Mucosa of rectum (tissue), 2 donors: ENCODE measurements at regions not wholly inside any gene's neighbourhood (a gene's known extent, or its start where the extent isn't known, plus 50 kb on each side); places are given as distances from the start of the nearest gene placed in this dataset.
"Not testable (repeated sequence)": the region's sequence is repeated elsewhere in the genome, so short reads cannot be mapped to it uniquely, and the experiment has no call there.

Experiments
- H3K27ac ChIP-seq, 2 donors: one replicate each; pipeline ENCODE4 v1.7.0; 2013; ENCODE audit warnings: inconsistent platforms in 2 of 2, low read depth in 2 of 2, low read length in 2 of 2
- H3K27me3 ChIP-seq, 2 donors: one replicate each; pipeline ENCODE4 v1.7.0; 2013; ENCODE audit warnings: low read length in 2 of 2; ENCODE audit not compliant: control insufficient read depth in 2 of 2, insufficient read depth in 2 of 2
- H3K36me3 ChIP-seq, 2 donors: one replicate each; pipeline ENCODE4 v1.7.0; 2013; ENCODE audit warnings: low read length in 2 of 2; ENCODE audit not compliant: control insufficient read depth in 2 of 2, insufficient read depth in 2 of 2
- H3K4me1 ChIP-seq, 2 donors: one replicate each; pipeline ENCODE4 v1.7.0; 2013; ENCODE audit warnings: low read length in 2 of 2, mild to moderate bottlenecking in 1 of 2; ENCODE audit not compliant: control insufficient read depth in 2 of 2, insufficient read depth in 2 of 2
- H3K4me3 ChIP-seq, 2 donors: one replicate each; pipeline ENCODE4 v1.7.0; 2013; ENCODE audit warnings: low read length in 2 of 2
- H3K9ac ChIP-seq, 2 donors: one replicate each; pipeline ENCODE4 v1.7.0; 2013; ENCODE audit warnings: low read length in 2 of 2, low read depth in 1 of 2, mild to moderate bottlenecking in 1 of 2
- H3K9me3 ChIP-seq, 2 donors: one replicate each; pipeline ENCODE4 v1.7.0; 2013; ENCODE audit warnings: low read length in 2 of 2; ENCODE audit not compliant: control insufficient read depth in 2 of 2
- donor health status: healthy.
- donor health status: Normal muscosa, but diverticular disease.

DNA sequence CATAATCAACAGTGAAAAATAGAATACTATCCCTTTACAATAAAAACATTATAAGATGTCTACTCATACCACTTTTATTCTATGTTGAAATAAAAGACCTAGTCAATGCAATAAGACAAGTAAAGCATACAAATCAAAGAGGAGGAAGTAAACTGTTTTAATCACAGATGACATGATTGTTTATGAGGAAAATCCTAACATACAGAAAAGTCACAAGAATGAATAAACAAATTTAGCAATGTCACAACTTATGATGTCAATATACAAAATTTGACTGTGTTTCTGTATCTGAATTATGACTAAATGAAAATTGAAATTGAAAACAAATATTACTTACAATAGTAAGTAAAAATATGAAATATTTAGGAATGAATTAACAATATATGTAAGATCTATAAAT is 221.9 kb upstream of the GRIA4 start:
- H3K9me3 ChIP-seq: no peaks in the 10 kb centered on the region
- H3K4me3 ChIP-seq: no peak overlapping the region
- no peaks in the 10 kb centered on the region for H3K4me1 ChIP-seq
- no peaks in the 10 kb centered on the region for H3K27me3 ChIP-seq
- H3K27ac ChIP-seq: no peak overlapping the region
- no peak overlapping the region for H3K9ac ChIP-seq
- H3K36me3 ChIP-seq: no peaks in the 10 kb centered on the region

GRCh38 chr11:105381941-105382340 is 227.9 kb upstream of the GRIA4 start:
- Histone ChIP-seq H3K36me3 (no peaks in the 10 kb centered on the region), H3K27me3 (no peaks in the 10 kb centered on the region), H3K9ac (no peak overlapping the region), H3K9me3 (no peaks in the 10 kb centered on the region), H3K27ac (no peak overlapping the region), H3K4me1 (no peaks in the 10 kb centered on the region), H3K4me3 (no peak overlapping the region)

GRCh38 chr11:105377870-105378269 is 232.0 kb upstream of the GRIA4 start:
- H3K9ac ChIP-seq: no peak overlapping the region
- H3K4me1 ChIP-seq: no peaks in the 10 kb centered on the region
- H3K27ac ChIP-seq: no peak overlapping the region
- H3K9me3 ChIP-seq: no peaks in the 10 kb centered on the region
- no peak overlapping the region for H3K4me3 ChIP-seq
- H3K36me3 ChIP-seq: no peaks in the 10 kb centered on the region
- H3K27me3 ChIP-seq: no peaks in the 10 kb centered on the region

DNA sequence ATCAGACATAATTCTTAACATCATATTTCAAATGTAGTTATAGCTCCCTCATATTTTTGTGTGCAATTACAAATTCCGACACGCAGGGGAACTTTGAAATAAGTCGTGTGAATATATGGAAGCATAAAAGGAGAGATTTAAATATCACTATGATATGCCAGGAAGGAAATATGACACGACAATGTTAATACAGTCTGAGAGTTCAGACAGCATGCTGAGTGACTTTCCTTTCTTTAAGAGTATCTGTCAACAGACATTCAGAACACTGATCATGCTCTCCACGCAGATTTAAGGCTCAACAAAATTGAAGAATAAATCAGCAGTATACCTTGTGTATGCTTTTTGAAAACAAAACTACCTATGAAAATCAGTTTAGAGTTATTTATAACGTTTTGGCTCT is 232.6 kb upstream of the CARD18 start:
- no peaks in the 10 kb centered on the region for H3K27me3 ChIP-seq
- no peak overlapping the region for H3K4me3 ChIP-seq
- H3K9ac ChIP-seq: no peak overlapping the region
- no peaks in the 10 kb centered on the region for H3K4me1 ChIP-seq
- H3K36me3 ChIP-seq: no peaks in the 10 kb centered on the region
- no peaks in the 10 kb centered on the region for H3K9me3 ChIP-seq
- no peak overlapping the region for H3K27ac ChIP-seq

- no peaks in the 10 kb centered on the region for H3K9me3 ChIP-seq
- no peak overlapping the region for H3K9ac ChIP-seq
- H3K36me3 ChIP-seq: no peaks in the 10 kb centered on the region
- H3K4me1 ChIP-seq: no peaks in the 10 kb centered on the region
- H3K4me3 ChIP-seq: no peak overlapping the region
- no peaks in the 10 kb centered on the region for H3K27me3 ChIP-seq
- H3K27ac ChIP-seq: no peak overlapping the region
Observed at GRCh38 chr11:105371311-105371710, 231.7 kb upstream of the CARD18 start.

DNA sequence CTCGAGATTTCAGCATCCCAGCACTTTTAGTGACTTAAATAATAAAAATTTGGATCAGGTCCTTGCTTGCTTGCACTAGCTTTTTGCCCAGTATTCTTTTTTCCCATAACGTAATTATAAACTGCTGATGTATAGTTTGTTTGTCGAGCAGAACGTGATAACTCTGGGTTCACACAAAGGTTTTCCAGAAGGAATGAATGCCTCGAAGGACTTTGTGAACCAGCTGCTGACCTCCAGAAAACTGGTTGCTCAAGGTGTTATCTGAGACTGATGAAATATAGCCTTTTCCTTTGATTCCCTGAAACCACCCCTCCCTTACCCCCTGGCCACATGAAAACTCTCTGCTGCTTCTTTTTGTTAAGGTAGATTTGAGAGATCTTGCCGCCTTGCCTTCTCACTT is 229.1 kb upstream of the CARD18 start:
- H3K4me3 ChIP-seq: no peak overlapping the region
- no peak overlapping the region for H3K9ac ChIP-seq
- no peaks in the 10 kb centered on the region for H3K9me3 ChIP-seq
- H3K36me3 ChIP-seq: no peaks in the 10 kb centered on the region
- H3K27me3 ChIP-seq: no peaks in the 10 kb centered on the region
- H3K4me1 ChIP-seq: no peaks in the 10 kb centered on the region
- no peak overlapping the region for H3K27ac ChIP-seq

DNA sequence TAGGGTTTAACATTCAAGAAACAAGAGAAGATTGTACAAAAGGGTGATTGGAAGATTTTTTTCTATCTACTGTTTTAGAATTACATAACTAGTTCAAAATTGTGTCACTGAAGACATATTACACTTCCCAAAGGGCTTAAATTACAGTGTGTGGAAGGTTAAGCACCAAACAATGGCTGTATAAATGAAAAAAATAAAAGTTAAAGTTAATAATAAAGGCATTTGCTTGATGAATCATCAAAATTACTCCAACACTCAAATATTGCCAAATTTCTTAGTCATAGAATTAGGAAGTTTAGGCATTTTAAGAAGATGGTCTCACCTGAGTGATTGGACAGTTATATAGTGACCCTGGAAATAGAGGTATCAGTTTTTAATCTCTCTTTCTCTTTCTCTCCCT is 227.6 kb upstream of the CARD18 start:
- H3K9me3 ChIP-seq: no peaks in the 10 kb centered on the region
- no peaks in the 10 kb centered on the region for H3K4me1 ChIP-seq
- no peaks in the 10 kb centered on the region for H3K36me3 ChIP-seq
- H3K9ac ChIP-seq: no peak overlapping the region
- no peak overlapping the region for H3K4me3 ChIP-seq
- no peak overlapping the region for H3K27ac ChIP-seq
- H3K27me3 ChIP-seq: no peaks in the 10 kb centered on the region

GRCh38 chr11:105361651-105362050 is 222.1 kb upstream of the CARD18 start:
- Histone ChIP-seq H3K27ac (no peak overlapping the region), H3K36me3 (no peaks in the 10 kb centered on the region), H3K9ac (no peak overlapping the region), H3K4me3 (no peak overlapping the region), H3K27me3 (no peaks in the 10 kb centered on the region), H3K4me1 (no peaks in the 10 kb centered on the region), H3K9me3 (no peaks in the 10 kb centered on the region)

DNA sequence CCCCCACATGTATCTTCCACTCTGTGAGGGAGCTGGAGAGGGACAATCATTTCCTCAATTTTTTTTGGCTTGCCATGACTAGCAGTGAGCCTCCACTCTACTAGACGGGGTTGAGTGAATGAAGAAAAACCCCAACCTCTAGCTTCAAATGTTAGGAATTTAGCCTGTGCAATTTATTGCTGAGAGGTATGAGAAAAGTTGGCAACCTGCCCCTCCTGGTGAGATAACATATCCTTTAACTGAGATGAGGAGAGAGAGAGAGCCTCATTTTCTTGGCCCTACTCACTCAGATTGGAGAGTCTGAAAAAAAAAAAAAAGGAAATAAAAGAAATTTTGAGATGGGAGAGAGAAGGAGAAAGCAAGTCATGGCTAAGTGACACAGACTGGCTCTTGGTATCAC is 218.2 kb upstream of the CARD18 start:
- Histone ChIP-seq H3K4me1 (no peaks in the 10 kb centered on the region), H3K27ac (no peak overlapping the region), H3K27me3 (no peaks in the 10 kb centered on the region), H3K9ac (no peak overlapping the region), H3K36me3 (no peaks in the 10 kb centered on the region), H3K9me3 (no peaks in the 10 kb centered on the region), H3K4me3 (no peak overlapping the region)

DNA sequence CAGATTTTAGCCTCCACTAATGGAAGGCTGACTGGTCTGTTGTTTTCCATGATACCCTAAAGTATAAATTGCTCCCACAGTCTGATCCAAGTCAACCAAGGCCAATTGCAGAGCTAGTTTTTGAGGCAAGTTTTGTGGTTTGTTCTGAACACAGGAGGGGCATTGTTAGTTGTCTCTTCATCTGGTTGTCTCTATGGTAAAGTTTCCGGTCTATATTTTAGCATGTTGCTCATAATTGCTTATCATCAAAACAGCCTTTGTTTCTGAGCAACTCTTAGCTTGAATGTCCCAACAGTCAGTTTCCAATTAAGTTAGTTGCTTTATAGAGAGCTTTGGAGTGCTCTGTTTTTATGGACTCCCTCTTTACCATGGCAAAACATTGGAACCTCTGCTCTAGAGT is 217.6 kb upstream of the CARD18 start:
- Histone ChIP-seq H3K9ac (no peak overlapping the region), H3K9me3 (no peaks in the 10 kb centered on the region), H3K27me3 (no peaks in the 10 kb centered on the region), H3K36me3 (no peaks in the 10 kb centered on the region), H3K4me3 (no peak overlapping the region), H3K4me1 (no peaks in the 10 kb centered on the region), H3K27ac (no peak overlapping the region)

DNA sequence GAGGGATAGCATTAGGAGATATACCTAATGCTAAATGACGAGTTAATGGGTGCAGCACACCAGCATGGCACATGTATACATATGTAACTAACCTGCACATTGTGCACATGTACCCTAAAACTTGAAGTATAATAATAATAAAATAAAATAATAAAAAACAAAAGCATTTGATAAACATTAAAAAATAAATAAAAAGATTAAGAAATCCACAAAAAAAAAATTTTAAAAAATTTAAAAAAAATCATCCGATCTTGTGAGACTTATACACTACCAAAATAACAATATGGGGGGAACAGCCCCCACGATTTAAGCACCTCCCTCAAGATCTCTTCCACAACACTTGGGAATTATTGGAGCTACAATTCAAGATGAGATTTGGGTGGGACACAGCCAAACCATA is 210.3 kb upstream of the CARD18 start:
- H3K36me3 ChIP-seq, H3K4me1 ChIP-seq, H3K4me3 ChIP-seq, H3K9ac ChIP-seq, H3K27me3 ChIP-seq, H3K27ac ChIP-seq, H3K9me3 ChIP-seq: not testable (repeated sequence)
